ENCODE measurements at regions not wholly inside any gene's neighbourhood (a gene's known extent, or its start where the extent isn't known, plus 50 kb on each side); places are given as distances from the start of the nearest gene placed in this dataset.

GRCh38 chr20:58086763-58087561, 141.5 kb downstream of the ANKRD60 start:
- no peaks in the 10 kb centered on the region for H3K9me3 ChIP-seq (replicated peaks; ENCODE audit: control insufficient read depth, insufficient read depth, low read length)
- intact Hi-C loops (cut with micrococcal nuclease; ENCODE audit: unreplicated experiment) = loop anchor here (1.0 to 2.0 kb wide), 2 partner anchors 433 to 490 kb away; no protein-coding TSS in a partner anchor
- TF ChIP-seq SMARCA5 (IDR thresholded peaks at IDR 0.05) = no peak
- TF ChIP-seq, protein P1, sequence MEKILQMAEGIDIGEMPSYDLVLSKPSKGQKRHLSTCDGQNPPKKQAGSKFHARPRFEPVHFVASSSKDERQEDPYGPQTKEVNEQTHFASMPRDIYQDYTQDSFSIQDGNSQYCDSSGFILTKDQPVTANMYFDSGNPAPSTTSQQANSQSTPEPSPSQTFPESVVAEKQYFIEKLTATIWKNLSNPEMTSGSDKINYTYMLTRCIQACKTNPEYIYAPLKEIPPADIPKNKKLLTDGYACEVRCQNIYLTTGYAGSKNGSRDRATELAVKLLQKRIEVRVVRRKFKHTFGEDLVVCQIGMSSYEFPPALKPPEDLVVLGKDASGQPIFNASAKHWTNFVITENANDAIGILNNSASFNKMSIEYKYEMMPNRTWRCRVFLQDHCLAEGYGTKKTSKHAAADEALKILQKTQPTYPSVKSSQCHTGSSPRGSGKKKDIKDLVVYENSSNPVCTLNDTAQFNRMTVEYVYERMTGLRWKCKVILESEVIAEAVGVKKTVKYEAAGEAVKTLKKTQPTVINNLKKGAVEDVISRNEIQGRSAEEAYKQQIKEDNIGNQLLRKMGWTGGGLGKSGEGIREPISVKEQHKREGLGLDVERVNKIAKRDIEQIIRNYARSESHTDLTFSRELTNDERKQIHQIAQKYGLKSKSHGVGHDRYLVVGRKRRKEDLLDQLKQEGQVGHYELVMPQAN (conservative IDR thresholded peaks at IDR 0.05) = no peak
- TF ChIP-seq EGR1 (IDR thresholded peaks at IDR 0.05; ENCODE audit: borderline replicate concordance in 1 of 2, low read depth in 2 of 2, low read length in 2 of 2) = no peak
- no peak for TF ChIP-seq TCF3 (IDR thresholded peaks at IDR 0.05; ENCODE audit: borderline replicate concordance, insufficient read depth, low read depth, low read length)
- TF ChIP-seq ZNF217 (IDR thresholded peaks at IDR 0.05) = no peak
- TF ChIP-seq SMC3 (IDR thresholded peaks at IDR 0.05; ENCODE audit: borderline replicate concordance, low read length) = peak; percentile 77
- no peak for TF ChIP-seq SPI1 (IDR thresholded peaks at IDR 0.05; ENCODE audit: borderline replicate concordance, insufficient read depth, low read depth, low read length)
- peak; percentile 78; the same call in 1 of the 2 replicates for TF ChIP-seq YY1 (IDR thresholded peaks at IDR 0.05; ENCODE audit: low read depth, low read length)
- peak; percentile 66 for TF ChIP-seq RAD21 (IDR thresholded peaks at IDR 0.05; ENCODE audit: insufficient read depth, low read depth, low read length)
- no peak for TF ChIP-seq TARDBP (IDR thresholded peaks at IDR 0.05; ENCODE audit: borderline replicate concordance)
- TF ChIP-seq, protein P2, sequence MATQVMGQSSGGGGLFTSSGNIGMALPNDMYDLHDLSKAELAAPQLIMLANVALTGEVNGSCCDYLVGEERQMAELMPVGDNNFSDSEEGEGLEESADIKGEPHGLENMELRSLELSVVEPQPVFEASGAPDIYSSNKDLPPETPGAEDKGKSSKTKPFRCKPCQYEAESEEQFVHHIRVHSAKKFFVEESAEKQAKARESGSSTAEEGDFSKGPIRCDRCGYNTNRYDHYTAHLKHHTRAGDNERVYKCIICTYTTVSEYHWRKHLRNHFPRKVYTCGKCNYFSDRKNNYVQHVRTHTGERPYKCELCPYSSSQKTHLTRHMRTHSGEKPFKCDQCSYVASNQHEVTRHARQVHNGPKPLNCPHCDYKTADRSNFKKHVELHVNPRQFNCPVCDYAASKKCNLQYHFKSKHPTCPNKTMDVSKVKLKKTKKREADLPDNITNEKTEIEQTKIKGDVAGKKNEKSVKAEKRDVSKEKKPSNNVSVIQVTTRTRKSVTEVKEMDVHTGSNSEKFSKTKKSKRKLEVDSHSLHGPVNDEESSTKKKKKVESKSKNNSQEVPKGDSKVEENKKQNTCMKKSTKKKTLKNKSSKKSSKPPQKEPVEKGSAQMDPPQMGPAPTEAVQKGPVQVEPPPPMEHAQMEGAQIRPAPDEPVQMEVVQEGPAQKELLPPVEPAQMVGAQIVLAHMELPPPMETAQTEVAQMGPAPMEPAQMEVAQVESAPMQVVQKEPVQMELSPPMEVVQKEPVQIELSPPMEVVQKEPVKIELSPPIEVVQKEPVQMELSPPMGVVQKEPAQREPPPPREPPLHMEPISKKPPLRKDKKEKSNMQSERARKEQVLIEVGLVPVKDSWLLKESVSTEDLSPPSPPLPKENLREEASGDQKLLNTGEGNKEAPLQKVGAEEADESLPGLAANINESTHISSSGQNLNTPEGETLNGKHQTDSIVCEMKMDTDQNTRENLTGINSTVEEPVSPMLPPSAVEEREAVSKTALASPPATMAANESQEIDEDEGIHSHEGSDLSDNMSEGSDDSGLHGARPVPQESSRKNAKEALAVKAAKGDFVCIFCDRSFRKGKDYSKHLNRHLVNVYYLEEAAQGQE (IDR thresholded peaks at IDR 0.05; ENCODE audit: low read depth, low read length) = no peak
- no peak for TF ChIP-seq CREB1 (IDR thresholded peaks at IDR 0.05; ENCODE audit: low read depth)
- no peak for TF ChIP-seq NR2F1 (conservative IDR thresholded peaks at IDR 0.05)
- no peak for TF ChIP-seq GABPA (IDR thresholded peaks at IDR 0.05; ENCODE audit: low read depth)
- TF ChIP-seq BHLHE40 (IDR thresholded peaks at IDR 0.05; ENCODE audit: borderline replicate concordance in 1 of 2, low read depth in 2 of 2, low read length in 1 of 2) = no peak
- TF ChIP-seq MAX (IDR thresholded peaks at IDR 0.05; ENCODE audit: low read depth, low read length) = no peak
- TF ChIP-seq NR2C1 (IDR thresholded peaks at IDR 0.05) = no peak
- no peak for TF ChIP-seq FOXM1 (IDR thresholded peaks at IDR 0.05; ENCODE audit: low read depth, low read length)
- no peak for TF ChIP-seq BRCA1 (IDR thresholded peaks at IDR 0.05; ENCODE audit: low read depth, low read length)

More at GRCh38 chr20:58086763-58087561, 141.5 kb downstream of the ANKRD60 start:
- WGBS (ENCODE audit: insufficient coverage, insufficient replicate concordance, low lambda C conversion rate, missing lambda C conversion rate) = 52% methylated on average over 13 of the region's 13 CpGs
- POLR2A ChIA-PET = no interaction called here
- no peak overlapping the region for H3K9ac ChIP-seq (ENCODE audit: control insufficient read depth, insufficient read depth, low read length)
- DNase-seq (ENCODE audit: low read depth, low spot score) (no peak), FAIRE-seq (peak; percentile 83), ATAC-seq (peak; percentile 53; the same call in 1 of the 3 replicates)
- H3K4me3 ChIP-seq = no peak overlapping the region
- no peaks in the 10 kb centered on the region for H4K20me1 ChIP-seq (ENCODE audit: control insufficient read depth, insufficient read depth)
- H2AFZ ChIP-seq (ENCODE audit: control insufficient read depth, low read depth, low read length) = no peak overlapping the region
- no TSS peak for BruUV-seq (replicated peaks)
- no peaks in the 10 kb centered on the region for H3K36me3 ChIP-seq (ENCODE audit: control insufficient read depth in 2 of 2, insufficient read depth in 2 of 2, low read length in 1 of 2)
- no peaks in the 10 kb centered on the region for H3K4me1 ChIP-seq (ENCODE audit: control insufficient read depth, insufficient read depth, low read length)
- CTCF ChIA-PET = interaction anchor here (0.6 to 3.4 kb wide), 25 partner anchors 9 to 571 kb away, joined by 3 to 48 read pairs (median 4); no protein-coding TSS in a partner anchor
- H3K79me2 ChIP-seq (ENCODE audit: control insufficient read depth, insufficient read depth, low read length) = no peaks in the 10 kb centered on the region
- peaks cover 2 to 3% of the 10 kb centered on the region in 2 experiments; a peak in 2 of 4 replicates for H3K27me3 ChIP-seq (replicated peaks in 1 of 2; ENCODE audit: control insufficient read depth in 2 of 2, insufficient read depth in 2 of 2, low read length in 1 of 2)
- H3K4me2 ChIP-seq (ENCODE audit: control insufficient read depth, insufficient read depth) = no peak overlapping the region
- SMC1A ChIA-PET (ENCODE audit: uncharacterized antibody, unreplicated experiment) = interaction anchor here (0.6 to 1.8 kb wide), 6 partner anchors 43 to 489 kb away, joined by 3 to 11 read pairs (median 4); no protein-coding TSS in a partner anchor
- in situ Hi-C loops (cut with MboI) = loop anchor here (5.0 kb wide), 1 partner anchor 50 kb away; no protein-coding TSS in a partner anchor
- RAD21 ChIA-PET (ENCODE audit: unreplicated experiment) = interaction anchor here (0.7 to 2.9 kb wide), 10 partner anchors 11 to 491 kb away, joined by 3 to 21 read pairs (median 4); partner anchors contain the start of gene ZBP1
- H3K27ac ChIP-seq (ENCODE audit: control insufficient read depth, insufficient read depth) = no peak overlapping the region

Data from GM12878 (cell line).